KMS-11 (cell line): ENCODE measurements at regions not wholly inside any gene's neighbourhood (a gene's known extent, or its start where the extent isn't known, plus 50 kb on each side); places are given as distances from the start of the nearest gene placed in this dataset.
"Not testable (repeated sequence)": the region's sequence is repeated elsewhere in the genome, so short reads cannot be mapped to it uniquely, and the experiment has no call there.

Experiments used
- H2AFZ ChIP-seq: fragments of 200-600 bp; sonication (generic); 2 replicates; pipeline ENCODE4 v1.6.1; 2016; ENCODE audit warnings: antibody characterized with exemption, mixed run types, low read depth
- H3K27ac ChIP-seq: fragments of 200-600 bp; sonication (generic); 2 replicates; pipeline ENCODE4 v1.6.1; 2016; ENCODE audit warnings: mild to moderate bottlenecking, mixed run types
- H3K27me3 ChIP-seq: fragments of 200-600 bp; sonication (generic); 2 replicates; pipeline ENCODE4 v1.6.1; 2017; ENCODE audit warnings: mild to moderate bottlenecking, low read depth, mixed run types, moderate library complexity; ENCODE audit not compliant: insufficient read depth
- H3K36me3 ChIP-seq: fragments of 200-600 bp; sonication (generic); 2 replicates; pipeline ENCODE4 v1.6.1; 2017; ENCODE audit warnings: mild to moderate bottlenecking, mixed run types; ENCODE audit not compliant: insufficient read depth
- H3K4me1 ChIP-seq: fragments of 200-600 bp; sonication (generic); 2 replicates; pipeline ENCODE4 v1.6.1; 2016; ENCODE audit warnings: mild to moderate bottlenecking, low read depth, mixed run types; ENCODE audit not compliant: poor library complexity, severe bottlenecking
- H3K4me2 ChIP-seq: fragments of 200-600 bp; sonication (generic); 2 replicates; pipeline ENCODE4 v1.7.0; 2016; ENCODE audit warnings: mild to moderate bottlenecking, mixed run types
- H3K4me3 ChIP-seq: fragments of 200-600 bp; sonication (generic); IDR thresholded peaks from 2 replicates; pipeline ENCODE4 v1.6.1; 2017; ENCODE audit warnings: low read depth, low read length, mixed read lengths; ENCODE audit not compliant: insufficient read depth
- H3K79me2 ChIP-seq: fragments of 200-600 bp; sonication (generic); 2 replicates; pipeline ENCODE4 v1.6.1; 2016; ENCODE audit warnings: low read depth, mixed run types; ENCODE audit not compliant: insufficient read depth
- H3K9ac ChIP-seq: fragments of 200-600 bp; sonication (generic); 2 replicates; pipeline ENCODE4 v1.6.1; 2016; ENCODE audit warnings: mild to moderate bottlenecking, mixed run types
- H4K20me1 ChIP-seq: fragments of 200-600 bp; sonication (generic); 2 replicates; pipeline ENCODE4 v1.6.1; 2016; ENCODE audit warnings: mild to moderate bottlenecking, mixed run types; ENCODE audit not compliant: insufficient read depth
- TF ChIP-seq, protein P1 (sequence below): fragments of 200-600 bp; sonication (generic); conservative IDR thresholded peaks from 2 replicates; pipeline ENCODE4 v1.6.1; 2017; ENCODE audit warnings: low read depth, mild to moderate bottlenecking, antibody characterized with exemption, low read length, moderate library complexity, mixed read lengths

GRCh38 chr3:22012471-22012870 is 261.5 kb upstream of the ZNF385D start:
- Histone ChIP-seq H3K4me1 (peaks cover 31% of the 10 kb centered on the region), H2AFZ (no peak overlapping the region), H3K79me2 (peaks cover under 1% of the 10 kb centered on the region; the same call in 1 of the 2 replicates), H3K4me3 (no peak overlapping the region), H4K20me1 (no peaks in the 10 kb centered on the region), H3K4me2 (no peak overlapping the region), H3K27ac (no peak overlapping the region), H3K27me3 (no peaks in the 10 kb centered on the region), H3K9ac (no peak overlapping the region), H3K36me3 (no peaks in the 10 kb centered on the region)
- TF ChIP-seq, protein P1, sequence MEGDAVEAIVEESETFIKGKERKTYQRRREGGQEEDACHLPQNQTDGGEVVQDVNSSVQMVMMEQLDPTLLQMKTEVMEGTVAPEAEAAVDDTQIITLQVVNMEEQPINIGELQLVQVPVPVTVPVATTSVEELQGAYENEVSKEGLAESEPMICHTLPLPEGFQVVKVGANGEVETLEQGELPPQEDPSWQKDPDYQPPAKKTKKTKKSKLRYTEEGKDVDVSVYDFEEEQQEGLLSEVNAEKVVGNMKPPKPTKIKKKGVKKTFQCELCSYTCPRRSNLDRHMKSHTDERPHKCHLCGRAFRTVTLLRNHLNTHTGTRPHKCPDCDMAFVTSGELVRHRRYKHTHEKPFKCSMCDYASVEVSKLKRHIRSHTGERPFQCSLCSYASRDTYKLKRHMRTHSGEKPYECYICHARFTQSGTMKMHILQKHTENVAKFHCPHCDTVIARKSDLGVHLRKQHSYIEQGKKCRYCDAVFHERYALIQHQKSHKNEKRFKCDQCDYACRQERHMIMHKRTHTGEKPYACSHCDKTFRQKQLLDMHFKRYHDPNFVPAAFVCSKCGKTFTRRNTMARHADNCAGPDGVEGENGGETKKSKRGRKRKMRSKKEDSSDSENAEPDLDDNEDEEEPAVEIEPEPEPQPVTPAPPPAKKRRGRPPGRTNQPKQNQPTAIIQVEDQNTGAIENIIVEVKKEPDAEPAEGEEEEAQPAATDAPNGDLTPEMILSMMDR: no peak

DNA sequence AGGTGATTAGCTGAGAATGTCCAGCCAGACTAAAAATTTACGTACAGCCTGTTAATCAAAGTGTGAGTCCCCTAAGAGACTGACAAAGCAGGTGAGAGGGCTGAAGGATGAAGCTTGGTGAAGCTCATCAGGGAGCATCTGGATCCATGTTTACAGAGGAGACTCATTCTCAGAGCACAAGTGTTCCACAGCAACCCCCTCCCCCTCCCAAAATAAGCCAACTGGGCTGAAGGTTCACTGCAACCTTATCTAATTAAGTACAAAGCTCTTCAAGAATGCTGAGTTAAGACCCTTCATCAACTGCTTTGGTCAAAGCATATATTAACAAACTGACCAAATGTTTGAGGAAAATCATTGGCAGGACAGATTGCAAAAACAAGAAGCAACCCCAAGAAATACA is 262.6 kb upstream of the ZNF385D start:
- Histone ChIP-seq H3K36me3 (no peaks in the 10 kb centered on the region), H3K79me2 (peaks cover 5% of the 10 kb centered on the region; the same call in 1 of the 2 replicates), H3K4me3 (no peak overlapping the region), H4K20me1 (no peaks in the 10 kb centered on the region), H3K27me3 (no peaks in the 10 kb centered on the region), H3K4me2 (no peak overlapping the region), H2AFZ (no peak overlapping the region), H3K9ac (no peak overlapping the region), H3K27ac (no peak overlapping the region), H3K4me1 (peaks cover 43% of the 10 kb centered on the region)
- TF ChIP-seq, protein P1: no peak

DNA sequence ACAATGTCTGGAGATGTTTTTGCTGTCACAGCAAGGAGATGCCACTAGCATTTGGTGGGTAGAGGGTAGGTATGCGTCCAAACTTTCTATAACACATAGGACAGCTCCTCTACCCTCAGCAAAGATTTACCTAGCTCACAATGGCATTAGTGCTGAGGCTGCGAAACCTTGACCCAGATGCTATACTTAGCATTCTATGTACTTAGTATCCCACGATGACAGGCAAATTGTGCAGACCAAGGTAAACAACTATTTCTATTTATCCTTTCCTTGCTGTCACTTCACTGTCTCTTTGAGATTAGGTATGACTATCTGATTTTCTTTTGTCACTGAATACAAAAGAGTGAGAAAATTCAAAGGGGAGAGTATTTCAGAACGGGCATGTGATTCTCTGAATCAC is 265.2 kb upstream of the ZNF385D start:
- TF ChIP-seq, protein P1: no peak
- peak overlapping the region; percentile 44; the same call in 1 of the 2 replicates for H2AFZ ChIP-seq

DNA sequence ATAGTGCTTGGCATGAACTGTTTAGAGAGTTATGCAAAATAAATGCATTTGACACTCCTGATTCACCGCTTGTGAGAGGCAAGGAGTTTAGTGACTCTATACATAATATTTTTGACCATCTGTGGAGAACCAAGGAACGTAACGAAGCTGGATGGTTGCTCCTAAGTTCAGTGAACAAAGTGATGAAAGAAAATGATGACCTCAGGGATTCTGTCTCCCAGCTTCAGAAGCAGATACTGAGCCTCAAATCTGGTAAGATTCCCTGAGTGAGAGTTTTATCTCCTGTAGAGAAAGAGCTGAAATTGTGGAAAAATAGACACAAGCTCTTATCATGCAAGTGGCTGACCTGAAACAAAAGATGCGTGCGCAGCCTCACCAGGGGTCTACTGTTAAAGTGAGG is 273.6 kb upstream of the ZNF385D start:
- H3K27me3 ChIP-seq, H3K36me3 ChIP-seq, H3K4me1 ChIP-seq, H3K9ac ChIP-seq, H2AFZ ChIP-seq, H4K20me1 ChIP-seq, H3K4me2 ChIP-seq, H3K79me2 ChIP-seq, H3K4me3 ChIP-seq, H3K27ac ChIP-seq: not testable (repeated sequence)

More for the DNA sequence above, 265.2 kb upstream of the ZNF385D start:
- Histone ChIP-seq H4K20me1 (no peaks in the 10 kb centered on the region), H3K79me2 (peaks cover 5% of the 10 kb centered on the region; the same call in 1 of the 2 replicates), H3K36me3 (no peaks in the 10 kb centered on the region), H3K27ac (peak overlapping the region; percentile 96), H3K4me1 (peaks cover 44% of the 10 kb centered on the region), H3K9ac (peak overlapping the region; percentile 69), H3K4me2 (peak overlapping the region; percentile 85), H3K4me3 (peak overlapping the region; percentile 21), H3K27me3 (no peaks in the 10 kb centered on the region)

- H3K4me1 ChIP-seq: no peaks in the 10 kb centered on the region
- no peak overlapping the region for H3K4me3 ChIP-seq
- TF ChIP-seq, protein P1: no peak
- H3K4me2 ChIP-seq: no peak overlapping the region
- H2AFZ ChIP-seq: no peak overlapping the region
- H3K36me3 ChIP-seq: no peaks in the 10 kb centered on the region
- no peaks in the 10 kb centered on the region for H4K20me1 ChIP-seq
- H3K27me3 ChIP-seq: no peaks in the 10 kb centered on the region
- H3K79me2 ChIP-seq: no peaks in the 10 kb centered on the region
- no peak overlapping the region for H3K27ac ChIP-seq
- no peak overlapping the region for H3K9ac ChIP-seq
These were observed 278.5 kb upstream of the ZNF385D start for GRCh38 chr3:22029480-22029879.
